ENCODE measurements at regions not wholly inside any gene's neighbourhood (a gene's known extent, or its start where the extent isn't known, plus 50 kb on each side); places are given as distances from the start of the nearest gene placed in this dataset.

GRCh38 chrX:45771114-45771513, 570.4 kb upstream of the DIPK2B start:
- Mint-ChIP-seq H3K36me3 (no peaks in the 10 kb centered on the region), H3K4me3 (peak overlapping the region; percentile 84 to 98 (median 89)), H3K27me3 (peaks cover 3% of the 10 kb centered on the region), H3K4me1 (peaks cover 13 to 43% (median 20%) of the 10 kb centered on the region in 3 donors), H3K9me3 (no peaks in the 10 kb centered on the region), H3K27ac (peak overlapping the region; percentile 81 to 97 (median 85))

- peak overlapping the region; percentile 72 to 97 (median 93) for H3K27ac Mint-ChIP-seq
- H3K36me3 Mint-ChIP-seq = peaks cover 2% of the 10 kb centered on the region
- H3K4me1 Mint-ChIP-seq = peaks cover 20 to 51% (median 22%) of the 10 kb centered on the region in 3 donors
- H3K27me3 Mint-ChIP-seq = peaks cover 6% of the 10 kb centered on the region
- no peaks in the 10 kb centered on the region for H3K9me3 Mint-ChIP-seq
- peak overlapping the region; percentile 84 to 98 (median 90) for H3K4me3 Mint-ChIP-seq
Observed at GRCh38 chrX:45769761-45770582, 569.3 kb upstream of the DIPK2B start.

- H3K4me3 Mint-ChIP-seq = peak overlapping the region; percentile 84 to 98 (median 90)
- H3K36me3 Mint-ChIP-seq = peaks cover 2% of the 10 kb centered on the region
- no peaks in the 10 kb centered on the region for H3K9me3 Mint-ChIP-seq
- peaks cover 6% of the 10 kb centered on the region for H3K27me3 Mint-ChIP-seq
- peaks cover 21 to 52% (median 23%) of the 10 kb centered on the region in 3 donors for H3K4me1 Mint-ChIP-seq
- H3K27ac Mint-ChIP-seq = peak overlapping the region; percentile 69 to 97 (median 72)
Observed at GRCh38 chrX:45768666-45769236, 568.1 kb upstream of the DIPK2B start.

- peaks cover 2% of the 10 kb centered on the region for H3K36me3 Mint-ChIP-seq
- H3K27ac Mint-ChIP-seq = peak overlapping the region; percentile 25 to 97 (median 79)
- H3K4me1 Mint-ChIP-seq = peaks cover 27 to 62% (median 37%) of the 10 kb centered on the region in 3 donors
- no peaks in the 10 kb centered on the region for H3K9me3 Mint-ChIP-seq
- peaks cover 3% of the 10 kb centered on the region for H3K27me3 Mint-ChIP-seq
- H3K4me3 Mint-ChIP-seq = peak overlapping the region; percentile 64 to 98 (median 87)
Observed at GRCh38 chrX:45766981-45767501, 566.4 kb upstream of the DIPK2B start.

- Mint-ChIP-seq H3K9me3 (no peaks in the 10 kb centered on the region), H3K4me1 (peaks cover 32 to 58% (median 37%) of the 10 kb centered on the region in 3 donors), H3K27ac (peak overlapping the region in 2 of 3 donors; percentile 16 to 76), H3K27me3 (peaks cover 3% of the 10 kb centered on the region), H3K36me3 (peaks cover 3% of the 10 kb centered on the region), H3K4me3 (peak overlapping the region in 3 of 4 donors; percentile 69 to 87 (median 72))
Observed at GRCh38 chrX:45765767-45766166, 565.1 kb upstream of the DIPK2B start.

- Mint-ChIP-seq H3K36me3 (peaks cover 3% of the 10 kb centered on the region), H3K27me3 (peaks cover 3% of the 10 kb centered on the region), H3K27ac (peak overlapping the region in 2 of 3 donors; percentile 16 to 76), H3K4me3 (peak overlapping the region in 3 of 4 donors; percentile 69 to 87 (median 72)), H3K9me3 (no peaks in the 10 kb centered on the region), H3K4me1 (peaks cover 33 to 60% (median 41%) of the 10 kb centered on the region in 3 donors)
Observed at GRCh38 chrX:45765281-45765680, 564.6 kb upstream of the DIPK2B start.

- Mint-ChIP-seq H3K27ac (peak overlapping the region; percentile 43 to 84 (median 74)), H3K27me3 (peaks cover 3% of the 10 kb centered on the region), H3K4me1 (peaks cover 50 to 60% (median 59%) of the 10 kb centered on the region in 3 donors), H3K36me3 (peaks cover 3% of the 10 kb centered on the region), H3K4me3 (peak overlapping the region; percentile 44 to 93 (median 77)), H3K9me3 (no peaks in the 10 kb centered on the region)
Observed at GRCh38 chrX:45762699-45763647, 562.3 kb upstream of the DIPK2B start.

- Mint-ChIP-seq H3K4me1 (peaks cover 55 to 65% (median 57%) of the 10 kb centered on the region in 3 donors), H3K4me3 (peak overlapping the region in 3 of 4 donors; percentile 8 to 75 (median 27)), H3K27me3 (peaks cover 3% of the 10 kb centered on the region), H3K9me3 (no peaks in the 10 kb centered on the region), H3K36me3 (peaks cover 3% of the 10 kb centered on the region), H3K27ac (peak overlapping the region in 2 of 3 donors; percentile 74 to 84)
Observed at GRCh38 chrX:45761920-45762319, 561.2 kb upstream of the DIPK2B start.

GRCh38 chrX:45760187-45760742, 559.6 kb upstream of the DIPK2B start:
- no peaks in the 10 kb centered on the region for H3K27me3 Mint-ChIP-seq

GRCh38 chrX:45758738-45759397, 558.2 kb upstream of the DIPK2B start:
- H3K27me3 Mint-ChIP-seq = no peaks in the 10 kb centered on the region
- peak overlapping the region; percentile 59 to 92 (median 91) for H3K27ac Mint-ChIP-seq
- H3K36me3 Mint-ChIP-seq = peaks cover 1% of the 10 kb centered on the region
- no peaks in the 10 kb centered on the region for H3K9me3 Mint-ChIP-seq
- peaks cover 51 to 69% (median 53%) of the 10 kb centered on the region in 3 donors for H3K4me1 Mint-ChIP-seq
- peak overlapping the region; percentile 74 to 84 (median 78) for H3K4me3 Mint-ChIP-seq

More at GRCh38 chrX:45760187-45760742, 559.6 kb upstream of the DIPK2B start:
- peaks cover 53 to 71% (median 54%) of the 10 kb centered on the region in 3 donors for H3K4me1 Mint-ChIP-seq
- peak overlapping the region; percentile 1 to 86 (median 77) for H3K27ac Mint-ChIP-seq
- H3K9me3 Mint-ChIP-seq = no peaks in the 10 kb centered on the region
- peaks cover 1% of the 10 kb centered on the region for H3K36me3 Mint-ChIP-seq
- peak overlapping the region in 3 of 4 donors; percentile 32 to 81 (median 43) for H3K4me3 Mint-ChIP-seq

GRCh38 chrX:45758319-45758718, 557.6 kb upstream of the DIPK2B start:
- Mint-ChIP-seq H3K9me3 (no peaks in the 10 kb centered on the region), H3K27ac (peak overlapping the region; percentile 59 to 91 (median 64)), H3K4me3 (peak overlapping the region; percentile 74 to 84 (median 78)), H3K27me3 (no peaks in the 10 kb centered on the region), H3K4me1 (peaks cover 49 to 66% (median 50%) of the 10 kb centered on the region in 3 donors), H3K36me3 (peaks cover 1% of the 10 kb centered on the region)

GRCh38 chrX:45757272-45757671, 556.6 kb upstream of the DIPK2B start:
- H3K27ac Mint-ChIP-seq = peak overlapping the region in 1 of 3 donors; percentile 91
- H3K27me3 Mint-ChIP-seq = no peaks in the 10 kb centered on the region
- peaks cover 1% of the 10 kb centered on the region for H3K36me3 Mint-ChIP-seq
- peak overlapping the region in 1 of 4 donors; percentile 23 for H3K4me3 Mint-ChIP-seq
- peaks cover 42 to 55% (median 44%) of the 10 kb centered on the region in 3 donors for H3K4me1 Mint-ChIP-seq
- H3K9me3 Mint-ChIP-seq = no peaks in the 10 kb centered on the region

GRCh38 chrX:45756557-45756956, 555.9 kb upstream of the DIPK2B start:
- no peaks in the 10 kb centered on the region for H3K36me3 Mint-ChIP-seq
- peak overlapping the region in 1 of 3 donors; percentile 21 for H3K27ac Mint-ChIP-seq
- peaks cover 36 to 50% (median 37%) of the 10 kb centered on the region in 3 donors for H3K4me1 Mint-ChIP-seq
- no peaks in the 10 kb centered on the region for H3K9me3 Mint-ChIP-seq
- H3K27me3 Mint-ChIP-seq = no peaks in the 10 kb centered on the region
- peak overlapping the region in 1 of 4 donors; percentile 23 for H3K4me3 Mint-ChIP-seq
